A549 (cell line): ENCODE measurements at regions not wholly inside any gene's neighbourhood (a gene's known extent, or its start where the extent isn't known, plus 50 kb on each side); places are given as distances from the start of the nearest gene placed in this dataset.

Source experiments
- ATAC-seq, 2 experiments: fragments of 200-7000 bp in 1 of 2; fragments of >200 bp in 1 of 2; cut with Nextera tagmentation in 1 of 2; cut with Tn5 transposase in 1 of 2; 3 replicates each; pipeline versions ENCODE4 v1.8.0 to v1.9.1; 2018 to 2020; ENCODE audit warnings: mild to moderate bottlenecking in 1 of 2, moderate library complexity in 1 of 2
- CTCF ChIA-PET: fragments of 300-600 bp; sonication (Branson Sonifier 250); formaldehyde crosslinking; extraction: SDS; loops from one replicate; lab custom pipeline; 2021; ENCODE audit warnings: antibody characterized with exemption, inconsistent platforms; lab: Yijun Ruan, JAX
- POLR2A ChIA-PET: fragments of 350-600 bp; formaldehyde crosslinking; extraction: SDS; loops from one replicate; lab custom pipeline; 2021; ENCODE audit warnings: antibody characterized with exemption, inconsistent platforms; lab: Yijun Ruan, JAX
- DNase-seq, 2 experiments: peaks; one replicate each; pipeline versions ENCODE4 v3.0.0 to v3.0.0-alpha.2; 2011 to 2016; ENCODE audit warnings: low read depth in 1 of 2, low spot score in 1 of 2
- FAIRE-seq: peaks from 2 replicates; lab custom pipeline; 2011; peaks lifted over from hg19 to GRCh38; lab: Jason Lieb, UNC
- H3K27ac ChIP-seq, 2 experiments: fragments of >200 bp; sonication (Bioruptor Twin); formaldehyde crosslinking; 3 replicates each; pipeline ENCODE4 v1.5.1; 2016 to 2017
- H3K4me1 ChIP-seq: fragments of >200 bp; sonication (Bioruptor Twin); formaldehyde crosslinking; 3 replicates; pipeline ENCODE4 v1.6.1; 2016
- H3K4me2 ChIP-seq: fragments of >200 bp; sonication (Bioruptor Twin); formaldehyde crosslinking; 3 replicates; pipeline ENCODE4 v1.6.1; 2016
- H3K4me3 ChIP-seq: fragments of >200 bp; sonication (Bioruptor Twin); formaldehyde crosslinking; 3 replicates; pipeline ENCODE4 v1.5.1; 2016
- H3K9me3 ChIP-seq: fragments of >200 bp; sonication (Bioruptor Twin); formaldehyde crosslinking; 3 replicates; pipeline ENCODE4 v1.6.1; 2016
- BCL3 ChIP-seq: fragments of >200 bp; sonication (Bioruptor Twin); formaldehyde crosslinking; IDR thresholded peaks from 3 replicates; pipeline ENCODE4 v1.6.1; 2016
- CBX8 ChIP-seq: fragments of 200-600 bp; sonication (generic); IDR thresholded peaks from 2 replicates; pipeline ENCODE4 v1.6.1; 2016
- CHD2 ChIP-seq: fragments of 150-350 bp; IDR thresholded peaks from 2 replicates; pipeline ENCODE4 v1.6.1; 2014; ENCODE audit warnings: low read length; ENCODE audit not compliant: partially characterized antibody
- CHD4 ChIP-seq: fragments of 200-600 bp; sonication (generic); IDR thresholded peaks from 2 replicates; pipeline ENCODE4 v1.6.1; 2016; ENCODE audit warnings: antibody characterized with exemption, mild to moderate bottlenecking, borderline replicate concordance
- CTCF ChIP-seq: fragments of >200 bp; sonication (Bioruptor Twin); formaldehyde crosslinking; IDR thresholded peaks from 3 replicates; pipeline ENCODE4 v1.5.1; 2016
- E2F6 ChIP-seq: IDR thresholded peaks from 2 replicates; pipeline ENCODE4 v1.6.1; 2012; ENCODE audit warnings: low read depth, borderline replicate concordance
- EHF ChIP-seq: fragments of 250-450 bp; sonication (Bioruptor Pico); IDR thresholded peaks from 2 replicates; pipeline ENCODE4 v1.5.0; 2020; ENCODE audit warnings: mild to moderate bottlenecking
- EP300 ChIP-seq, 2 experiments: fragments of >200 bp; sonication (Bioruptor Twin); formaldehyde crosslinking; IDR thresholded peaks; 2 replicates in 1 of 2; 3 replicates in 1 of 2; pipeline ENCODE4 v1.6.1; 2016 to 2017
- ESRRA ChIP-seq: fragments of 150-350 bp; IDR thresholded peaks from 2 replicates; pipeline ENCODE4 v1.6.1; 2014; ENCODE audit warnings: mild to moderate bottlenecking, low read length, borderline replicate concordance
- FOSB ChIP-seq: fragments of 250-450 bp; sonication (Bioruptor Pico); IDR thresholded peaks from 2 replicates; pipeline ENCODE4 v1.5.0; 2020; ENCODE audit warnings: mild to moderate bottlenecking, moderate library complexity
- FOSL2 ChIP-seq, 2 experiments: fragments of 450-650 bp in 1 of 2; fragments of >200 bp in 1 of 2; sonication (Bioruptor Twin) in 1 of 2; formaldehyde crosslinking; IDR thresholded peaks; 2 replicates each; pipeline versions ENCODE4 v1.5.0 to v1.6.1; 2016 to 2020; ENCODE audit warnings: mild to moderate bottlenecking in 1 of 2, moderate library complexity in 1 of 2
- HMGXB4 ChIP-seq: fragments of 250-450 bp; sonication (Bioruptor Pico); IDR thresholded peaks from 2 replicates; pipeline ENCODE4 v1.5.0; 2021; ENCODE audit warnings: mild to moderate bottlenecking, moderate library complexity, borderline replicate concordance
- JUN ChIP-seq, 2 experiments: fragments of >200 bp; sonication (Bioruptor Twin); formaldehyde crosslinking; IDR thresholded peaks; 2 replicates in 1 of 2; 3 replicates in 1 of 2; pipeline ENCODE4 v1.6.1; 2016 to 2017
- KDM5A ChIP-seq: fragments of 200-600 bp; sonication (generic); IDR thresholded peaks from 2 replicates; pipeline ENCODE4 v1.6.1; 2016; ENCODE audit warnings: antibody characterized with exemption, mild to moderate bottlenecking
- NFE2L2 ChIP-seq: fragments of 150-350 bp; conservative IDR thresholded peaks from 2 replicates; pipeline ENCODE4 v1.6.1; 2014; ENCODE audit warnings: low read length
- PHF8 ChIP-seq: fragments of 200-600 bp; sonication (generic); IDR thresholded peaks from 2 replicates; pipeline ENCODE4 v1.6.1; 2016; ENCODE audit warnings: low read depth, mild to moderate bottlenecking, antibody characterized with exemption, moderate library complexity, borderline replicate concordance
- RARB ChIP-seq: fragments of 250-450 bp; sonication (Bioruptor Pico); IDR thresholded peaks from 2 replicates; pipeline ENCODE4 v1.8.0; 2021; ENCODE audit warnings: mild to moderate bottlenecking, moderate library complexity
- REST ChIP-seq: fragments of 200-600 bp; sonication (generic); IDR thresholded peaks from 2 replicates; pipeline ENCODE4 v1.6.1; 2016; ENCODE audit warnings: antibody characterized with exemption, mild to moderate bottlenecking, moderate library complexity
- RFX5 ChIP-seq: fragments of 450-650 bp; IDR thresholded peaks from 2 replicates; pipeline ENCODE4 v1.7.1; 2014; ENCODE audit warnings: antibody characterized with exemption, mild to moderate bottlenecking, moderate library complexity
- SMC3 ChIP-seq: fragments of >200 bp; sonication (Bioruptor Twin); formaldehyde crosslinking; IDR thresholded peaks from 3 replicates; pipeline ENCODE4 v1.6.1; 2018; ENCODE audit warnings: inconsistent platforms
- ZC3H11A ChIP-seq: fragments of 450-650 bp; IDR thresholded peaks from 2 replicates; pipeline ENCODE4 v1.6.1; 2014; ENCODE audit warnings: antibody characterized with exemption, mild to moderate bottlenecking
- ZNF302 ChIP-seq: fragments of 250-450 bp; sonication (Bioruptor Pico); IDR thresholded peaks from 2 replicates; pipeline ENCODE4 v1.9.0; 2021; ENCODE audit warnings: inconsistent platforms, mild to moderate bottlenecking, moderate library complexity
- WGBS: methylation state at CpG from one replicate; pipeline ENCODE4 v1.1.6; 2017; ENCODE audit errors: missing lambda C conversion rate; 5-methylcytosine and 5-hydroxymethylcytosine counted together

DNA sequence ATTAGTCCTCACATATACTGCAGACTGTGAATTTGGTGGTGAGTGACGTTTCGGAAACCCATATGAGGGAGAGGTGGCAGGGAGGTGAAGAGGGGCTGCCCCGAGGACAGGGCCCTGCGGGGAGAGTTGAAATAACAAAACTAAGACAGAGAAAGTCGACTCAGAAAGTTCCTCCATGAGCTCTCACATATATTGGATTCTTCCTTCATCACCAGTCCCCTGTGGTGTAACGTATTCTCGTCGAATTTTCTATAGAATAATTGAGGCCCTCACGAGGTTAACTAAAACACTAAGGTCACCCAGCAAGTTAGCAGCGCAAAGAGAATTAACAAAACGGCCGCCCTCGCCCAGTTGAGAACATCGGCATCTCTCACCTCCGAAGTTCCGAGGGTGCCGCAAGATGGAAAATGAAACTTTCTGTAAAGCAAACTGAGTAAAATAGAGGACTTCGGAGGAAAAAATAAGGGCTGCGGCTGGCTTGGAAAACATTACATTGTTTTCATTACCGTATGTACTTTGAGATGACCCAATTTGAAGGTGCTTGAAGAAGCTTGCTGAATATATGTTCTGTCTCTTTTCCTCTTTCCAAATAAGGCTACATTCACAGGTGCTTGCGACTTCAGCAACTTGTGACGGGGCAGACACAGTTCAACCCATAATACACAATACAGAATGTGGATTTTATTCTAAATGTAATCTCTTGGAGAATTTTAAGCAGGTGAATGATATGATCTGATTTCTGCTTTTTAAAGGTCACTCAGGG is 490.9 kb upstream of the JARID2 start:
- Histone ChIP-seq H3K4me2 (no peak overlapping the region), H3K27ac (no peak overlapping the region), H3K4me3 (no peak overlapping the region), H3K9me3 (no peaks in the 10 kb centered on the region)
- 92% methylated on average over 22 of the region's 22 CpGs for WGBS
- ChIA-PET POLR2A (interaction anchor here (0.7 kb wide), 1 partner anchor 586 kb away, joined by 6 read pairs; no protein-coding TSS in a partner anchor), CTCF (no interaction called here)
- no peak for FAIRE-seq
- DNase-seq, result no peak
- ATAC-seq, result no peak
- TF ChIP-seq ZNF302 (CRISPR knock-in tag) (no peak), JUN (IDR thresholded peaks at IDR 0.05) (no peak), E2F6 (no peak), EP300 (IDR thresholded peaks at IDR 0.05) (no peak)
- TF ChIP-seq, all 56 proteins: peak for 0
- peaks cover 16% of the 10 kb centered on the region for H3K4me1 ChIP-seq

- ChIA-PET CTCF (no interaction called here), POLR2A (no interaction called here)
- peaks cover 16% of the 10 kb centered on the region for H3K4me1 ChIP-seq
- no peaks in the 10 kb centered on the region for H3K9me3 ChIP-seq
- H3K4me2 ChIP-seq, result no peak overlapping the region
- 93% methylated on average over 3 of the region's 3 CpGs for WGBS
- DNase-seq (no peak), ATAC-seq (no peak), FAIRE-seq (no peak)
- TF ChIP-seq RARB (no peak), HMGXB4 (CRISPR knock-in tag) (no peak), RFX5 (no peak), CHD2 (no peak), FOSL2 (IDR thresholded peaks at IDR 0.05) (no peak), FOSL2 (CRISPR knock-in tag; IDR thresholded peaks at IDR 0.05) (no peak), KDM5A (no peak), CHD4 (no peak), PHF8 (no peak), ESRRA (no peak), CTCF (no peak), NFE2L2 (no peak), EP300 (IDR thresholded peaks at IDR 0.05) (no peak), FOSB (CRISPR knock-in tag) (no peak), REST (no peak), BCL3 (no peak), CBX8 (no peak), JUN (IDR thresholded peaks at IDR 0.05) (no peak), EHF (CRISPR knock-in tag) (no peak), SMC3 (no peak), ZC3H11A (no peak)
- H3K27ac ChIP-seq, result no peak overlapping the region
- no peak overlapping the region for H3K4me3 ChIP-seq
Measured at GRCh38 chr6:14756340-14756739, 489.5 kb upstream of the JARID2 start.
